ENCODE measurements at regions not wholly inside any gene's neighbourhood (a gene's known extent, or its start where the extent isn't known, plus 50 kb on each side); places are given as distances from the start of the nearest gene placed in this dataset.
"Not testable (repeated sequence)": the region's sequence is repeated elsewhere in the genome, so short reads cannot be mapped to it uniquely, and the experiment has no call there.

DNA sequence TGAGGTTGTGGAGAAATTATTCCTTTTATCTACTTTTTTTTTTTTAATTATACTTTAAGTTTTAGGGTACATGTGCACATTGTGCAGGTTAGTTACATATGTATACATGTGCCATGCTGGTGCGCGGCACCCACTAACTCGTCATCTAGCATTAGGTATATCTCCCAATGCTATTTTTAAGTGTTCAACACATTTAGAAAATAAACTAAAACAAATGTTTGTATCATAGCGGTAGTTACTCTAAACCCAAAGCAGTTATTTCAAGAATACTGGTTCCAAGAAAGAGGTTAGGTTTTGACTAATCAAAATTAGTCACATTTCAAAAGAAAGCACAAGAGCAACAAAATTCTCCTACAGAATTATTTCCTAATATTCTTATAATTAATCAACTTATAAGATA is 119.5 kb upstream of the SEM1 start:
- DNase-seq: not testable (repeated sequence)

DNA sequence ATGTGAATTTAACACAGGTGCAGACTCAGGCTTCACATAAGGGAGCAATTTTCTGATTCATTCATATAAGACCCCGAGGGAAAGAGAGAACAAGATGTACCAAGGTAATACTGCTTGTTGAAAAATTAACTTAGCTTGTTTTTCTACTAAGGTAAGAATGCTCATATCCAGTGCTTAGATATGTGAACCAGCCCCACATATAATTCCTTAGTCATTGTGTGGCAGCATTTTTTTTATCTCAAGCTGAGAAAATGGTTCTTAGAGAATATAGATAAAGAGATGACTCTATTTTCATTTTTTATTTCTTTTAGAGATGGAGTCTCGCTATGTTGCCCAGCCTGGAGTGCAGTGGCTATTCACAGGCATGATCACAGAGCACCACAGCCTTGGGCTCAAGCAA is 121.8 kb upstream of the SEM1 start:
- no peak for DNase-seq

DNA sequence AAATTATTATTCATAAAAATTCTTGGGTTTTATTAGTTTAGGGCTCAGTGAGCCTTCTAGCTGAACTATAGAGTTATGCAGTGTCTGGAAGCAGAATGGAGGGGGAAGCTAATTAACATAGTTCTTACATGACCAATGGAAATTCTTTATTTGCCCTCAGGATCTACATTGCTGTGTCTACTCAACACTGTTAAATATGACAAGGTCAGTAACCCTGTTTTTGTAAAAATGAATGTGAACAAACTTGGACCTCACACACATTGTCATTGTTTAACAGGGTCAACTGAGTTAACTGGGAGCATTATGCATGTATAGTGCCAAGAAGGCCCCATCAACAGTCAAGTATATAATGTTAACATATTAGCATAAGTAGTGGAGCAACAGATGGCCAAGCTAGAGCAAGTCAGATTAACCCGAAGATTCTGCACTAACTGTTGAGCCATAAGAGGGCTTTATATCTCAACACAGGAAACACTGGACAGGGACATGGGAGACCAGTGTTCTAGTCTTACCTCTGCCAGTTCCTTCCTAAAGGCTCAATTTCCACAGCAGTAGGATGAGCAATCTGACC is 122.5 kb upstream of the SEM1 start:
- no peak for DNase-seq

DNA sequence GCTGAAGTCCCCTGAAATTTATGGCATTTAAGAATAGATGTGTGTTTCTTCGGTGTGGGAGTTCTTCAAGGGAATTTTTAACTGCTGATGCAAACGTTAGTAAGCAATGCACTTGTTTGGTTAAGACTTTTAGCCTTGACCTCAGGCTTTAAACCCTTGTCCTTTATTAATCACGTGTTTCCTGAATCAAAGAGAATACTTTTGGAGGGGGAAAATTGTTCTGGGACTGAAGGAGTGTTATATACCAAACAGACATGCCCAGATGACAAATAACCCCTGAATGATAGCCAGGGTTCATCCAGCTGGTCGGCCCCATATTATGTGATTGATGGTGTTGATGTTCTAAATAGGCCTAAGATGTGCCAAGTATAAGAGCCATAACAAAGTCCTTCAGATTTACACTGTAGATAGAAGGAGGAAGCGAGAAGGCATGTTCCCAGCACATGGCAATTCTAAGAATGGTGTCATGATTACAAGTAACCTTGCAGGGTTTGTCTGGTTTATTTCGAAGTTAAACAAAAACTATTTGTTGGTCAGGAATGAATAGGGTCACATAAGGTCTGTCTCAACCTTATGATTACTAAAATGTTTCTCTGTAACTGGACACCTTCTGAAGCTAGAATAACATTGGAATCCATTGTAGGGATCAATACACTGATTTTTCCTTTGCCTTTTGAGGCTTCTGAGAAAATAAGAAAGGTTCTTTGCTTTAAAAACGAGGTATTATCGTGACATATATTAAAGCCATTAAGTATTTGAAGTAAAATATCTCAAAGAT is 124.2 kb upstream of the SEM1 start:
- no peak for DNase-seq

DNA sequence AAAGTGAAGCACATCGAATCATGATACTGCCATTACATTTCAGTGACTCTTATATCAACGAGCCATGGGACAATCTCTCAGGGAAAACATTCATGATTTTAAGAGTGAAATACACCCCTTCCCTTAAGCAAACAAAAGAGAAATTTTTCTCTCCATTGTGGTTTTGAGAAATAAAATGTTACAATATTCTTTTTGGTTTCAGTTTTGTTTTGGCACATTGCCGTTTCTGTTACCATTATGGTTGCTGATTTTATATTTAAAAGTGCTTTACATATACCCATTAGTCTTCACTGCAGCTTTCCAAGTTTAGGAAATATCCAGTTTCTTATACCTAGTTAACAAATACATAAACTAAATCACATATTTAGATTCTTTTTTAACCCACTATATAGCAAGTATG is 126.8 kb upstream of the SEM1 start:
- DNase-seq: no peak

DNA sequence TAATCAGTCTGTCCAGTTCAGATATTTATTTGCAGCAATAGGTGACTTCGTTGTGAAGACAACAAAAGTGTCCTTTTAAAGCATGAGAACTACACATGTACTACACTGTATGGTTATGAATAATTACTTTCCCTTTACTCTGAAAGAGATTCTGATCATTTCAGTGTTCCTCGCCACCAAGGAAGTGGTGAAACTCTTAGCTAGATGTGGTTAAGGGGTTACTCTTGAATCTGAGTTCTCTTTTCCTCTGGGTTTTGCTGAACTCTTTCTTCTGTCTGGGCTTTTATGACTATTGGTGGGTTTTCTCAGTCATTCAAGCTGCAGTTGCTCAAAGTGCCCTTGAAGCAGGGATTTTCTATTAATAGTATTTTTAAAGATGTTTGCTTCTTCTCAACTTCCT is 127.9 kb upstream of the SEM1 start:
- DNase-seq: peak; percentile 41

DNA sequence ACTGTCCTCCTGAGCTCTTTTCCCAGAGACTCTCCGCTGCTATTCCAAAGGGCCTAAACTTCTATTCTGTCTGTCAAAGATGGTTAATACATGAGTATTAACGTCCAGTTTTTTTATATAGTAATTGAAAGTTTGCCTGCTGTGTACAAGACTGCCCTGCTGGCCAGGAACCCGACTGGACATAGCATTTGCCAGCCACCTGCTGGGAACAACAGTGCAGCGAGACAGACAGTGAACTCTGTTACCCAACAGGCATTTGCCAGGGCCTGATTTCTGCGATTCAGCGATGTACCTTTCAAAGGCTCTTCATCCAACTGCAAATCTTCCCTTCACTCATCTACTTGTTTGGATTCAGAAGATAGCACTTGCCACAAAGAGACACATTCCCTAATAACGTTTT is 128.8 kb upstream of the SEM1 start:
- DNase-seq: no peak

DNA sequence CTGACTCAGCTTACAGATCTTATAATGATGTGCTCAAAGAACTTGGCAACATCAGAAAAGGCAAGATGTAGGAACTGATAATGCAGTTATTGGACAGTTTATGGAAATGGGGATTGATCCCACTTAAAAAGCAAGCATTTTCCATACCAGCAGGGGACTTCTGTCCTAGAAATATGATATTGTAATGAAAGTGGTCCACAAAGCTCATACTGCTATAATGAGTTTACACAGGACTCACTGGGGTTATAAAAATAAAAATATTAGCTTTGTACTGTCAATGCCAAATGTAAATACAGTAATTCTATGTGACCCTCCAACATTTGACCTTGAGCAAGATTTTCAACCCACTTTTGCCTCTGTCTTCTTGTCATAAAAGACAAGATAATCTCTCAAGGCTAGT is 145.5 kb upstream of the SEM1 start:
- no peak for DNase-seq

DNA sequence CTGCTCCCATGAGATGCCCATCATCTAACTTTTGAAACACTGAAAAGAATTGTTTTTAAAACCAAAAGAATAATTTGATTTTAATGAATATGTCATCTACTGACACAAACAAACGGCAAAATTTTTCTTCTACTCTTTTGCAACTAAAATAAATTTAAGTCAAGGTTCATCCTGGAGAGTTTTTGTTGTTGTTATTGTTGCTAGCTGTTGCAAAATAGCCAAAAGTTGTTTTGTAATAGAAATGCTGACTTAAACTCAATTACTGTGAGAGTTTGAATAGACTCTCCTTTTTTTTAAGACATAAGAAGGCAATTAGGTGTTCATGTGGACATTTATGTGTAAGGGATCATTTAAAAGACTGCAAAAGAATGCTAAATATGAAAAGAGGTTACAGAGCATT is 146.0 kb upstream of the SEM1 start:
- DNase-seq: no peak

DNA sequence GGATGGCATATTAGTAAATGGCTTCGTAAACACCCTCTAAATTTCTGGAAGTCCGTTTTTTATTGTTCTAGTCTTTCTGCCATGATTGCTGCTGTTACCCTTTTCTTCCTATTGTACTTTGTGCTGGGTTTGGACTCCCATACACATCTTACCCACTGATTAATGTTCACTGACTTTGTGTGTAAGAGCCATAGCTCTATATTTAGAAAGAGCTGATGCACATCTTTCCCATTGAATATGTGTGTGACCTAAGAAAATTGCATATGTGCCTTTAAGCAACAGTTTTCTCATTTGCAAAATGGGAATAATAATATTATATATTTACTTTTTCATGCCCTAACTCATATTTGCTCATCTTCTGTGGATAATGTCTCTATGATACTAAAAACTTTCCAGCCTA is 135.8 kb upstream of the DLX6 start:
- no peak for DNase-seq

DNA sequence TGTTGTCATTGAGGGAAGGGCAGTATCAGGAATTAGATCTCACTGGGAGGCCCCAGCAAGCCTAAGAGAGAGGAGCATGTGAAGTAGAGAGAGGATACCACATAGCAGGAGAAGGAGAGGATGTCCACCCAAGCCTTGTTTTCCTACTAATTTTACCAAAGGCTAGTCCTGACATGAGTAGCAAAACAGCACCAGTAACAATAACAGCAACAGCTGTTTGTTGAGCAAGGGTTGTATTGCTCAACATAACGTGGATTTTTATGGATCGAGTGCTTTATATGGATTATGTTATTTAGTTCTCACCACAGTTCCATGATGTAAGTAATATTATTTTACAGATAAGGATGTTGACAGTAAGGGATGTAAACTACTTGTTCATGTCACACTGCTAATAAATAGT is 135.2 kb upstream of the DLX6 start:
- no peak for DNase-seq

DNA sequence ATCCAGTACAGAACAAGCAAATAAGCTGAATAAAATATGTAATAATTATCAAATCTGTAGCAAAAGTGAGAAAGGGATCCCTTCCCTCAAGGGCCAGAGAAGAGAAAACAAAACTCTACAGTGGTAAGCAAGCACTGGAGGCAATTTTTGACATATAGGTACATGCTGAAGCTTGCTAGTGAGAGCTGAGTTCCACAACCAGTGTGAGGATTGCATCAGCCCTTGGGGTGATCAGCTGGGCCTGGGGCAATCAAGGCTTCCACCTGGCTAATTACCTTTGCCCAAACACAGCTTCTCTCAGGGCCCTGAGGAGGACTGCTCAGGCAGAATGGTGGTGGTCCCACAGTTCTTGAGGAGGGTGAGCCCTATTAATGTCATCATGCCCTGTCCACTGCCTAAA is 134.4 kb upstream of the DLX6 start:
- no peak for DNase-seq

DNA sequence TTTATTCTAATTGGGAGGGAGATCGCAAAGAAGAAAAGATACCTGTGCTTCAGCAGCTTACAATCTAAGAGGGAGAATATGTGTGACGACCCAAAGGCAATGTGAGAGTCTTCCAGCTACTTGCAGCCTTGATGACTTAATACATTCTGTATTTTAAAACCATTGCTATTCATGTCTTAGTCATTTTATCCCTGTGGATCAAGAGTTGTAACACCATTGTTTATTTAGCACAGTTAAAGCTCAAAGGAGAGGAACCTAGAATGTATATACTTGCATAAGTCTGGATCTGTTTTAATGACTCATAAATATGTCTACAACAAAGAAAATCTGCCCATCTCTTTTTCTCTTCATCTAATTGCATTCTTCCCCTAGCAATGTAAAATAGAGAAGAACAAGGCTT is 117.9 kb upstream of the DLX6 start:
- DNase-seq: no peak

DNA sequence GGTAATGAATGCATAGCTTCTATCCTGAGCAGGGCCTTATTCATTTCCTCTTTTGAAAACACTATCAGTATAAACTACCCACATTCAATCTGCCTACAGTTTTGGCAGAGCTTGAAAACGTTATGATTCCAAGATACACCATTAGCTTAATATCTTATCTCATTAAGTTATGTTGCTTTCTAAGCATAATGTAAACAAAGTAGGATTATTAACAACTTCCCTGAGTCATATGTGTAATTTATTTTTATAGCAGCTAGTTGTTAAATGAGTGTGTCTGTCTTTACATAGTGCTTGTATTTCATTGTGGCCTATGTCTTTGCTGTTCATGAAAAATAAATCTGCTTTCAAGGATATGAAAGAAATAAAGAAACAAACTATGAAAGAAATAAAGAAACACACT is 106.2 kb upstream of the DLX6 start:
- no peak for DNase-seq

DNA sequence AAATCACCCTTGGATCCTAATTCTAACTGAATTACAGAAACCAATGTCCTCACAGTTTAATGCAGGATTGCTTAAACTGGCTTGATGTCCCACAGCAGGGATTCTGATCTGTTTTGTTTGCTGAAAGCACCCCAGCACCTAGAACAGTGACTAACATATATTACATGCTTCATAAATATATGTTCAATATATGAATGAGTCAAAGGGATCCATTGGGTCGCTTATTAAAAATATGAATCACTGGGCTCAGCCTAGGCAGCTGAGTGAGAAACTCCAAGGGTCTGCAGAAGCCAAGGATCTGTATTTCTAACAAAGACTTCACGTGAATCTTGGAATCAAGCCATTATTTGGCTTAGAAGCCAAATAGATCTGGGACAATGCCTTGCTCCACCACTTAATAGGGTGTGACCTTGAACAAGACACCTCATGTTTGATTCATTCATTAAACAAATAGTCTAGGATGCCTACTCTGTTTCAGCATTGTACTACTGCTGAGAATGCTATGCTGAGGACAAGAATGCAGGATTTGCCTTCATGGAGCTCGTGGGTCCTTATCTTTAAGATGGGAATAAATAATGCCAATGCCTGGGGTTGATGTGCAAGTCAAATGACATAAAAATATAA is 103.4 kb upstream of the DLX6 start:
- no peak for DNase-seq

DNA sequence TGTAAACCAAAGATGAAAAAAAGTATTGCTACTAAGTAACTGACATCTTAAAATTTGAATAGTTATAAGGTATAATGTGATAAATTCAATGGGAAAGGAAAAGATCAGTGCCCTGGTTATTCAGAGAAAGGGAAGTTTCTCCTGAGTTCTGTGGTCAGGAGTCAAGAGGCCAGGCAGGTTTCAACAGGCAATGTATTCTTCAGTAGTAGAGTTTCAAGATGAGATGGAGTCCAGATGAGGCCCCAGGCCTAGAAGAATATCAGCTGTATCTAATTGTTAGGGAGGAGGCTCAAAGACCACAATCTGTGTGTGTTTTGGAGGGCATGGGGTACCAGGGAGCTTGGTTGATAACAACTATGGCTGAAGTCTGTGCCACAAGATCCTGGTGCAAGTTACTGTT is 101.4 kb upstream of the DLX6 start:
- DNase-seq: no peak

DNA sequence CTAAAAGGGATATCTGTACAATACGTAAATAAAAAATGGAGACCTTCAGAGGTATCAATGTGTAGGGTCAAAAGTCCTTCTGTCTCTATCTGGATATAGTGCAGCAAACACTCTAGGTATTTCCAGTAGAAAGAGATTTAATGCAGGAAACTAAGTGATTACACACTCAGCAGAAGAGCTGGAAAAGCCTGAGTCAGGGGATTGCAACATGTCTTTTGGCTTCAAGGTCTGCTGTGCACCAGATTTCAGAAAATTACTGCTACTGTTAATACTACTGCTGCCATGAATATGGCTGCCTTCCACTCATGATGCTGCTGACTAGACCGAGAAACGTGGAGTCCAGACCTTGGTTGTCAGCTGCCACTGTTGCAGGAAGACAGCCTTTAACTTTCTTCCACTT is 94.9 kb upstream of the DLX6 start:
- DNase-seq: no peak

DNA sequence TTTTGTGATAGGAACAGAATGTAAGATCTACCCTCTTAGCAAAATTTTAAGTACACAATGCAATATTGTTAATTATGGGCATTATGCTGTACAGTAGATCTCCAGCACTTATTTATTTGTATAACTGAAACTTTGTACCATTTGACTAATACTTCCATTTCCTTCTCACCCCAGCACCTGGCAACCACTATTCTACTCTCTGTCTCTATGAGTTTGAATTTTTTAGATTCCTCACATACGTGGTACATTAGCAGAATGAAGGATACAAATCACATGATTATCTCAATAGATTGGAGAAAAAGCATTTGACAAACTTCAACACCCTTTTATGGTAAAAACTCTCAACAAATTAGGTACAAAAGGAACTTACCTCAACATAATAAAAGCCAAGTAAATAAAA is 90.3 kb upstream of the DLX6 start:
- DNase-seq: no peak

DNA sequence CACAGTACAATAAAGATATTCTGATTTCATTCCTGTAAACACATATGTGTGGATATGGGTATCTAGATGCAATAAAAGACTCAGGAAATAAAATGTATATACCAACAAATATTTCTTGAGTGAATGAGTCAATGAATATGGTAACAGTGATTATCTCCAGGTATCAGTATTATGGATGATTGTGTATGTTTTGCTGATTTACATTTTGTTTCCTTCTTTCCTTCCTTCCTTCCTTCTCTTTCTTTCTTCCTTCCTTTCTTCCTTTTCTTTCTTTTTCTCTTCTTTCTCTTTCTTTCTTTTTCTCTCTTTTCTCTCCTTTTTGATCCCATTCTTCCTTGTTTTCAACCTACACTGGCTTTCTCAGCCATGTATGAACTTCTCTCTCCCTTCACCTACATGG is 85.3 kb upstream of the DLX6 start:
- no peak for DNase-seq

DNA sequence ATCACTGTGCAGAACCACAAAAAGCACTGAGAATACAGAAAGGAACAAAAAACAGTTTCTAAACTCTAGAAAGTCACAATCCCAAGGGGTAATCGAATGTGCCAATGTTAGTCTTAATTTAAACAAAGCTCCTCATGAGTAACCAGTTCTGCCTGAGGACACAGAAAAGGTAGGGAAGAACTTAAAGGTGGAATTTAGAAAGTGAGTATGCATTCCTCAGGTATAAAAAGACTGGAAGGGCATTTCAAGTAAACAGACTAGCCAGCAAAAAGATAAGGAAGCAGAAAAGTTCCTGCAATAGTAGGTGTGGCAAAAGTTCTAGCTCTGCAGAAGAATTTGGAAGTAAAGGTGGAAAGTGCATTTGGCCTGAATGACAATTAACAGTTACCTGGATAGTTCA is 84.6 kb upstream of the DLX6 start:
- no peak for DNase-seq

DNA sequence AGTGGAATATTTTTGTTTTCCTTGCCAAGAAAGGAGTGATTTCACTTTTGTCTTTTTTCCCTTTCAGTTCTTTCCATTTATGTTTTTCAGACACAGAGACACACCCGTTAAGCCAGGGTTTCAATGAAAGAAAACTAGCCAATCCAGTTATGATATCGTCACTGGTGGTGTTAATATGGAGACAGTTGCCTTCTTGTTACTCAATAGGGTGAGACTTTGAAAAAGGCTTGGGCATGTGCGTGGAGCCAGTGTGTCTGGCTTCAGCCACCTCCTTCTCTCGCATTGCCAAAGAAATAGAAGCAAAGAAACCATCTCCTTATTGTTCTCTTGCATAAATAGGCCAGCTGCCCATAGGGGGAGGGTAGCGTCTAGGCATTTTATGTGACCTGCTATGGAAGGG is 84.1 kb upstream of the DLX6 start:
- DNase-seq: no peak

DNA sequence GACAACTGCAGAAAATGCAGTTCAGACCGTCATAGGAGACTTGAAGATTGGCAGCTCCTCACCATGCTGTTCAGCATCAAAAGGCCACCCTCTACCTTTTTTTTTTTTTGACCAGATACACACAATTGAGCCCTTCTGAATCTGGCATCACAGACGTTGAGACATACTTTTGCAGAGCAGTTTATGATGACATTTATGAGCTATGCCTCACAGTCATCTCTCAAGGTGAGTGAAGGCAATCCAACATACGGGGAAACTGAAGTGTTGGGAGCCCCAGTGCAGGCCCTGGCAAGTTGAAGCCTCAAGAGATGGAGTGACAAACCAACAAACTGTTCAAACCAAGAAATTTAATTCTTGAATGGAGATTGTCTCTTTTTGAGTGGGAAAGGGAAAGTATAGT is 83.6 kb upstream of the DLX6 start:
- no peak for DNase-seq

DNA sequence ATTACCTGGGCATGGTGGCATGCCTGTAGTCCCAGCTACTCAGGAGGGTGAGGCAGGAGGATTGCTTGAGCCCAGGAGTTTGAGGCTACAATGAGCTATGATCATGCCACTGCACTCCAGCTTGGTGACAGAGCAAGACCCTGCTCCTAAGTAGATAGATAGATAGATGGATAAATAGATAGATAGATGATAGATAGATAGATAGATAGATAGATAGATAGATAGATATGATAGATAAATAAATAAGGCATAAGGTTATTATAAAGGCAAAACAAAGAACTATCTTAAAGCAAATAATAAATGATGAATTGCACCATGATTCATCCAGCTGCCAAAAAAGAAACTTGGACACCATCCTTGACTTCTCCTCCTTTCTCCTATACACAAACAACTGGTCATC is 82.0 kb upstream of the DLX6 start:
- DNase-seq: not testable (repeated sequence)

DNA sequence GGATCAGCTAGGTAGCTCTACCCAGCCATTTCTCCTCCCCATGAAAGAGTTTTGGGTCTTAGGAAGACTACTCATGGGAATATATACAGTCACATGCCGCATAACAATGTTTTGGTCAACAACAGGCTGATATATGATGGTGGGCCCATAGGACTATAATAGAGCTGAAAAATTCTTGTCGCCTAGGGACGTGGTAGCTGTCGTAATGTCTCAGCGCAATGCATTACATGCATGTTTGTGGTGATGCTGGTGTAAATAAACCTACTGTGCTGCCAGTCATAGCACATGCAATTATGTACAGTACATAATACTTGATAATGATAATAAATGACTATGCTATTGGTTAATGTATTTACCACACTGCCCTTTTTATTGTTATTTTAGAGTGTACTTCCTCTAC is 78.2 kb upstream of the DLX6 start:
- DNase-seq: no peak

DNA sequence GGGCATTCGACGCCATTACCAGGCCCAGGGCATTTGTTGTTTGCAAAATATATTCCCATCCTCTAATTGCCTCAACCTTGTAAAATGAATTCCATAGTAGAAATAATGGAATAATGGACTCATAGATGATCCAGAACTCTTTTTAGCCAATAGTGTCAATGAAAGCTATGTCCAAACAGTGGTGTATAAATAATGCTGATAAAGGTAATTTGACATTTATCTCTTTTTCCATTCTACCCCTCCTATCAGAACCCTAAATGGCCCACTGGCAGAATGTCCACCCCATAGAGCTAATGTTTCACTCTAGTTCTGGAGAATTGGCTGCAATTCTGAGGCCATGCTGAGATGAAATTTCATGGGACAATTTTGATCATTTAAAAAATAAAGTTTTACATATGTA is 76.4 kb upstream of the DLX6 start:
- no peak for DNase-seq
